ENCODE measurements at regions not wholly inside any gene's neighbourhood (a gene's known extent, or its start where the extent isn't known, plus 50 kb on each side); places are given as distances from the start of the nearest gene placed in this dataset.

DNA sequence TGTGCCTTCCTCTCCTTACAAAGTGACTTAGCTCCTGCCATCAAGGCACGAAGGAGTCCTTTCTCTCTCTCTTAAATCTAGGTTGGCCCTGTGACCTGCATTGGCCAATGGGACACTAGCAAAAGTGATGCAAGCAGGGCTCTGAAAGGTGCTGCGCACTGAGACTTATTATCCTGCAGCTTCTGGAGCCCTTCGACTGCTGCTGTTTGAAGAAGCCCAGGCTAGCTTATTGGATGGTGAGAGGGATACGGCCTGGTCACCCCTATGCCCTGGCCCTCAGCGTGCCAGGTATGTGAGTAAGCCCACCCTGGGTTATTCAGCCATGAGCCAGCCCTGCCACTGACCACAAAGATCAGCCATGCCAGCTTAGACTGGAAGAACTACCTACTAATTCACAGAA is 74.5 kb upstream of the GGTLC1 start:
- DNase-seq (ENCODE audit: low read depth, low spot score): no peak

DNA sequence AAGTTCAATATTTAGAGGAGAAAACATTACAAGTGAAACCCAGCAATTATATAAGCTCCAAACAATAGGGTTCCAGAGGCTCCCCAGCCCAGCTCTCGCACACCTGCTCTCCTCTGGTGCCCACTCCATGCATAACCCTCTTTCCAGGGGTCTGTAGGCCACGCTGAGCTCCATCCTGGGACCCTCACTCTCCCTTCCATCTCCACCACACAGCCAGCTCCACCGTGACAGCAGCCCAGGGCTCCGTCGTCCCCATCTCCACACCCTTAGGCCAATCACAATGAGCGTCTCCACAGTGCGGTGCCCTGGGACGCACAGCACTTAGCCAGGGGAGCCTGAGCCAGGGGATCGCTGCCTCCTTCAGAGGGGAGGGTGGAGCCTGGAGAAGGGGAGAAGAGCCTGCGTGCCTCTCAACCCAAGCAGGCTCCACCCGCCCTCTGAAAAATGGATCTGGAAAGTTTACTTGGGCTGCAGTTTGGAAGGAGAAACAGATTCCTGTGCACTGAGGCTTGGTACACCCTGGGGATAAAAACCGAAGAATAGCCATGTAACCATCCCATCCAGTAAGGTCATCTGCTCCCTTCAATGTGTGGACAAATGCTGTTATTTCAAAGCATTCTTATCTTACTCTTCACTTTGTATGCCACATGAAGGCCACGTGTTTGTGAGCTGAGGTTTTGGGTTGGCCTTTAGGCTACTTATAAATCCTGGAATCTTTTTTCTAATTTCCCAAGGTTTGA is 72.4 kb upstream of the GGTLC1 start:
- no peak for DNase-seq (ENCODE audit: low read depth, low spot score)

DNA sequence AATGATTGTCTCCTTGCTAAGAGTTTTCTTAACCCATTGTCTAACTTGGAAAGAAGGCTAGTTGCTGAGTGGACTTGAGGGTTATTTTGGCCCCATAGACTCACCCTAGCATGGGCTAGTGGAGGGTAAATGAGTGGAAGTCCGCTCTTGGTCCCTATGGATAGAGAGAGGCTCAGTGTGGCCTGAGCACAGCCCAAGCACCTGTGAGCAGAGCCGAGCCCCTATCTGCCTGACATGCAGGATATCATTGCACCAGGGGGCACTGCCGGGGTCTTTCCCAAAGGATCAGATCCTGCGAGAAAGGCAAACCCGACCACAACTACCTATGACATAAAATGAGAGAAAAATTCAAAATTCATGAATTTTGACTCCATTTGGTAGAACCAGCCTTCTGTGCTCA is 70.6 kb upstream of the GGTLC1 start:
- no peak for DNase-seq (ENCODE audit: low read depth, low spot score)

DNA sequence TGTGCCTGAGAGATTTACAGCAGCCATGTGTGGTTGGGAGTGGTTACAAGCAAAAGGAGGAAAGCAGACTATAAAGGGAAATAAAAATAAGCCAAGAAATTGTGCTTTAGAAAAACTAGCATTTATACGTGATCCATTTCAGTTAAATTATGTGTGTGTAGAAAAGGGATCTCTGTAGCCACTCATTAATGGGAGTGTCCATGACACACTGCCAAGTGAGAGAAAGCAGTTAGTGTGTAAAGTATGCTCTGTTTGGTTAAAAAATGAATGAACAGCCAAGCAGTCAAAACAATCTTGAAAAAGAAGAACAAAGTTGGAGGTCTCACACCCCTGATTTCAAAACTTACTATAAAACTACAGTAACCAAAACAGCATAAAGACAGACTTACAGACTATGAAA is 67.9 kb upstream of the GGTLC1 start:
- DNase-seq (ENCODE audit: low read depth, low spot score): no peak

DNA sequence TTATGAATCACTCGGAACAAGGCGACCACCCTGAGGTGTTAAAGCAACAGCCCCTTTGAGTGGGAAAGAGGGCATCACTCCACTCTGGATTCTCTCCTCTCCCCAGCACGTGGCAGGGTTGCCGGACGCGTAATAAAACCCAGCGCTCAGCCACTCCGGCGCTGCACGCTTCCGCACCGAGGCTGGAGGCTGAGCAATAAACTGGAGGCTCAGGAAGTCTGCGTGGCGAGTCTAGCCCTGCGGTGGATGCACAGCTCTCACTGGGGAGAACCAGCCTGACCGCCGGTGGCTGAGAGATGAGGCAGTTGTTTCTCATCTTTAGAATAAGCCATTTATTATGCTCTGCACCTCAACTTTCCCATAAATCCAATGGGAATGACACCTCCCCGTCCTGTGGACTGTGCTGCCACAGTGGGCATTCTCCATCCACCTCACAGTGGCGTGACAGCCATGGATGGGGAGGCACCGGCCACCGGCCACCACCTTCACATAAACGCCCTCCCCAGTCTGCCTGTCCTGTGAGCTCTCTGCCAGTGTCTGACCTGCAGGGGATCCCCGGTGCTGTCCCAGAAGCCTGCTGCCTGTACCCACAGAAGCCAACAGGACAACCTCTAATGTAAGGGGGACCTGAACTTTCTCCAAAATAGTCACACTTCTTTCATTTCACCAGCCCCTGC is 64.2 kb upstream of the GGTLC1 start:
- DNase-seq (ENCODE audit: low read depth, low spot score): no peak

DNA sequence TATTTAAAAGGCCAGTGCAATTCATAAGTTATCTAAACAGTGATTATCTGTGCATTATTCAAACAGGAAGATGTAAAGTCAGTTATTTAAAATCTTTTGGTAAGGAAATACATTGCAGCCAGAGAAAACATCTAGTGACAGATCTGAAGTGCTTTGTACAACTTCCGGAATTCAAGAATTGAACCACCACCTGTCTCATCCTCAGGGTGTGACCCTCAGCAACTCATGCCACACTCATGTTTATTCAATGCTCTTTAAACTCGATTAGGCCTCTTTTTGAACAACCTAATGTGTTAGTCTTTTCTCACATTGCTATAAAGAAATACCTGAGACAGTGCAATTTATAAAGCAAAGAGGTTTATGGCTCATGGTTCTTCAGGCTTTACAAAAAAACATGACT is 62.6 kb upstream of the GGTLC1 start:
- no peak for DNase-seq (ENCODE audit: low read depth, low spot score)

DNA sequence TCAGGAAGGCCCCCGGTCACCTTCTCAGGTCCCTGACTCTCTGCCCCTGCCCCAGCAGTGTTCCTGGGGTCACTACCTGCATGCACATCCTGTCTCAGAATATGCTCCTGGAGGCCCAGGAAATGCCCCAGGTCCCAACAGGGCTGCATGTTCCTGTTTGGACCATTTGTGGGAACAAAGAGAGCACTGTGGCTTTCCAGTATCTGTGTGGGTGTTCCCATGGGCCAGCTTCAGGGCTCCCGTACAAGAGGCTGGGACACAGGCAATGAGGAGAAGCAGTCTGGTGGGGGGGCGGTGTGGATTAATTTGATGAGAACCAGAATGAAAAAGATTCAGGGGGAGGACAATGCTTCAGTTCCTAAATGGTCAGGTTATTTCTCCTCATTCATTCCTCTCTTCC is 61.5 kb upstream of the GGTLC1 start:
- DNase-seq (ENCODE audit: low read depth, low spot score): no peak

DNA sequence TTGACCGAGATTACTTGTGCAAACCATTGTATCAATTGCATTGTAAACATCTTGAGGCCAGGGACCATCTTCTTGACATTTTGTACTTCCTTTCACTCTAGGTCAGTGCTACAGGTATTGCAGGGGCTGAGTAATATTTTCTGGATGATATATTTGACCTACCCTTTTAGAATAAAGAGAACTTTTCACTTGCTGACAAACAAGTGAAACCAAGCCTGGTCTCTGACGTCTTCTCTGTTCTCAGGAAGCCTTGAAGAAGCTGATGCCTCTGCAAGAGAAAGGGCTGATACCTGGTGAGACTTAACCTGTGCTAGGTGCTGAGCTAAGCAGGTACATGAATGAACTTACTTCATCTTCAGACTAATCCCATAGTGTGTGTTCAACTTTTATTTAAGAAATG is 60.5 kb upstream of the GGTLC1 start:
- DNase-seq (ENCODE audit: low read depth, low spot score): no peak

- no peak for DNase-seq (ENCODE audit: low read depth, low spot score)
These were observed 59.5 kb upstream of the GGTLC1 start for GRCh38 chr20:24048024-24048611.

GRCh38 chr20:24046888-24047287 is 58.3 kb upstream of the GGTLC1 start:
- no peak for DNase-seq (ENCODE audit: low read depth, low spot score)

DNA sequence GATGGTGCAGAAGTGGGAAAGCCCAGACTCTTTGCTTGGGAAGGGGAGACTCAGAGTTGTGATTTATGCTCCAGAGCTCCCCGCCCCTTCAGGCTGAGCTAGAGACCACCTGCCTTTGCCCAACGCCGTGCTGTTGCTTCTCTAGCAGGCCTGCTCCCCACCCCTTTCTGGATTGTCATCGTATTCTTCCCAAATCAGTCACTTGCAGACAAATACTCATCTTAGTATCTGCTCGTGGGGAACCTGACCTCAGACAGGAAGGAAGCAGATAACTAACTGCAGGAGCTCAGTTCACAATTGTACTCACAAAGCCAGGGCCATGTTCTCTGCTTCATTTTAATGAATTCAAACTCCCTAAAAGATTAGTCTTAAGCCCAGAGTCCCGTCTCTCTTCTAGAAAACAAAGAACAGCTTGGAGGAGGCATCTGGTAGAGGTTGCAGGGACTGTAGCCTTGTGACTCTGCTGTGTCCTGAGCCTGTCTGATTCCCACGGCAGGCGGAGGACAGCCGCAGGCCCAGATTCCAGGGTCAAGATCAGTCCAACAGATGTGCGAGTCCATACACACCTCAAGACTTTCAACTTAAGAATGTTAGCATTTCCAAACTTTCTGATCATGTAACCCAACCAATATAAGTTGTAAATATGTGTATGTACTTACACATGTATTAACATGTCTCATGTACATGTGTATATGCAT is 57.2 kb upstream of the GGTLC1 start:
- no peak for DNase-seq (ENCODE audit: low read depth, low spot score)

DNA sequence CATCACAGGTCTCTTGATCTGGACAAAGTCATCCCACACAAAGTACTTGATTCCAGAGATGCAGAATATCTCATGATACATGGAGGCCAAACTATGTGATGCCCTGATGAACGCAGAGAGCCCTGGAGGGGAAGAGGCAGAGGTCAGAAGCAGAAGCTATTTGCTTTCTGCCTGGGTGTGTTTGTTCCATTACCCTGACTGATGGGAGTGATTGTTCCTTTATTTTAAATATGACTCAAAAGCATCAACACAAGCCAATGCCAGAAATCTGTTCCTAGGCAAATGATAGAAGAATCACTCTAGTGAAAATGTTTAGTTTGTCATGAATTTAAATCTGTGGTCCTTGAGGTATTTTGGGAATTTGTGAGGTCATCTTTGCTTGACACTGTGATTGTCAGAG is 54.7 kb upstream of the GGTLC1 start:
- DNase-seq (ENCODE audit: low read depth, low spot score): no peak

DNA sequence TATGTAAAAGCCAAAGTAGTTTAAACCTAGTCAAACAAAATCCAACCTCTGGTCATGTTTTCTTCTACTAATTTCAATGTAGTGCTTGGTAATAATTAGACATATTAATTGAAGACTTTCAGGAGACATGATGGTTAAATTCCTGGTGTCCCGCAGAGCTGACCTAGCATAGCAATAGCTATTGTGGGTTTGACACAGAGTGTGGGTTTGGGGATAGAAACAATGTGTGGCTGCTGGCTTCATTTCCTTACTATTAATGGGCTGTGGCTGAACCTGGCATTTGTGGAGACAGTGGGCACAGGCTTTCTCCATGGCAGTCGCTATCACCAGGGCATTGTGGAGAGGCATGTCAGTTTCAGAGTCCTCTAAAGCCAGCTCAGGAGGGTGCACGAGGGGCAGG is 54.1 kb upstream of the GGTLC1 start:
- DNase-seq (ENCODE audit: low read depth, low spot score): no peak

DNA sequence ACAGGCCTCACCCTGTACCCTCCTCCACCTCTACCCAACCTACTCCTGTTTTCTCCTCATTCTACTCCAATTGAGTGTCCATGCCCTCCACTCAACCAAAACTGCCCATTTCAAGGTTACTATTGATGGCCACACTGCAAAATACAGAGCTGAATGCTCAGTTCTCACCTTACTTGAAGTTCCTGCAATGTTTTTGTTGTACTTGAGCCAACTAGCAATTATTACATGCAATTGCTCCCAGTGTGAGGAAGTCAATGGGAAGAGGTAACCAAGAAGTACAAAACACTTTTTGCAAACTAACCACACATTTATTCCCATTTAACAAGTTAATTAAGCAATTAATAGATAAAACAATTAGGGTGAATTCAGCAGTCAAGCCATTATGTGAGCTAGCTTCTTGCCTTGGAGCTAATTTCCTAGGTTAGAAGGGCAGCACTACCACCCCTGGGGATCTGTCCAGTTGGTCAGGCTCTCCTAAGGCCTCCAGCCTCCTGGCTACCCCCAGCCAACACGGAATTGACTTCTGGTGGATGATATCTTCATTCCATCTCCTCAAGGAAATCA is 52.4 kb upstream of the GGTLC1 start:
- no peak for DNase-seq (ENCODE audit: low read depth, low spot score)

- DNase-seq (ENCODE audit: low read depth, low spot score): no peak
These were observed 50.6 kb upstream of the GGTLC1 start for GRCh38 chr20:24039196-24039595.

All from smooth muscle cell of the brain vasculature (primary cell).